GM12872 (cell line): ENCODE measurements at regions not wholly inside any gene's neighbourhood (a gene's known extent, or its start where the extent isn't known, plus 50 kb on each side); places are given as distances from the start of the nearest gene placed in this dataset.

Source experiments
- CTCF ChIP-seq: IDR thresholded peaks from 3 replicates; pipeline ENCODE4 v1.5.1; 2011; ENCODE audit warnings: low read depth, mild to moderate bottlenecking, low read length, moderate library complexity; ENCODE audit not compliant: insufficient read depth

GRCh38 chr2:122019724-122020123, 264.3 kb downstream of the TSN start:
- TF ChIP-seq CTCF: no peak

GRCh38 chr2:122020377-122020776, 264.9 kb downstream of the TSN start:
- TF ChIP-seq CTCF: no peak

GRCh38 chr2:122021941-122022340, 266.5 kb downstream of the TSN start:
- no peak for TF ChIP-seq CTCF

- no peak for TF ChIP-seq CTCF
Observed at GRCh38 chr2:122022531-122022930, 267.1 kb downstream of the TSN start.

- no peak for TF ChIP-seq CTCF
Observed at GRCh38 chr2:122023059-122023864, 267.8 kb downstream of the TSN start.

GRCh38 chr2:122027510-122028217, 272.2 kb downstream of the TSN start:
- TF ChIP-seq CTCF: no peak

GRCh38 chr2:122028371-122029100, 273.1 kb downstream of the TSN start:
- no peak for TF ChIP-seq CTCF
